K562 (cell line): ENCODE measurements at regions not wholly inside any gene's neighbourhood (a gene's known extent, or its start where the extent isn't known, plus 50 kb on each side); places are given as distances from the start of the nearest gene placed in this dataset.

ENCODE experiments used
- ATAC-seq: fragments of 200-7000 bp; cut with Tn5 transposase; 3 replicates; pipeline ENCODE4 v1.9.1; 2020; ENCODE audit warnings: moderate library complexity
- BruUV-seq: library from RNA; stranded (reverse); fragments of 400-500 nt; replicated peaks from 2 replicates; lab custom pipeline; 2021; lab: Mats Ljungman, UMichigan
- CTCF ChIA-PET: fragments of 300-600 bp; formaldehyde crosslinking; extraction: SDS; loops from one replicate; lab custom pipeline; 2021; ENCODE audit warnings: low intra/inter-chr PET ratio; lab: Yijun Ruan, JAX
- POLR2A ChIA-PET: fragments of 300-600, 350-650 bp; sonication (Branson Sonifier 250); formaldehyde crosslinking; extraction: SDS; loops from one replicate; lab custom pipeline; 2021; ENCODE audit warnings: antibody characterized with exemption, inconsistent platforms; lab: Yijun Ruan, JAX
- DNase-seq, 4 experiments: peaks; one replicate each; pipeline versions ENCODE4 v3.0.0 to v3.0.0-alpha.2; 2011 to 2018; ENCODE audit warnings: low spot score in 3 of 4, mixed read lengths in 3 of 4; ENCODE audit errors: extremely low read depth in 1 of 4
- FAIRE-seq: peaks from 2 replicates; lab custom pipeline; 2011; peaks lifted over from hg19 to GRCh38; lab: Jason Lieb, UNC
- H2AFZ ChIP-seq: 2 replicates; pipeline ENCODE4 v1.6.0; 2011; ENCODE audit warnings: low read depth, low read length, control low read depth, inconsistent platforms
- H3K27ac ChIP-seq: fragments of 200-600 bp; 3 replicates; pipeline ENCODE4 v1.8.0; 2011; ENCODE audit warnings: low read depth, mild to moderate bottlenecking, control low read depth, inconsistent platforms, low read length, moderate library complexity, mixed read lengths; ENCODE audit errors: extremely low read depth
- H3K27me3 ChIP-seq, 2 experiments: fragments of 300-600 bp in 1 of 2; 2 replicates in 1 of 2; 3 replicates in 1 of 2; pipeline versions ENCODE4 v1.6.0 to v1.8.0; 2011; ENCODE audit warnings: inconsistent platforms in 2 of 2, low read length in 2 of 2, mild to moderate bottlenecking in 1 of 2, mixed read lengths in 1 of 2, moderate library complexity in 1 of 2; ENCODE audit not compliant: control insufficient read depth in 2 of 2, insufficient read depth in 2 of 2
- H3K36me3 ChIP-seq: fragments of 300-600 bp; 3 replicates; pipeline ENCODE4 v1.8.0; 2011; ENCODE audit warnings: mild to moderate bottlenecking, low read length, inconsistent platforms; ENCODE audit not compliant: control insufficient read depth, insufficient read depth
- H3K4me1 ChIP-seq, 2 experiments: fragments of 200-600 bp in 1 of 2; replicated peaks in 1 of 2; 2 replicates in 1 of 2; 3 replicates in 1 of 2; pipeline versions ENCODE4 v1.5.1 to v1.8.0; 2011; ENCODE audit warnings: inconsistent platforms in 2 of 2, low read length in 2 of 2, mild to moderate bottlenecking in 1 of 2, mixed read lengths in 1 of 2, moderate library complexity in 1 of 2; ENCODE audit not compliant: control insufficient read depth in 2 of 2, insufficient read depth in 2 of 2
- H3K4me2 ChIP-seq: 2 replicates; pipeline ENCODE4 v1.6.1; 2011; ENCODE audit warnings: low read length, control low read depth, inconsistent platforms, mixed read lengths; ENCODE audit not compliant: insufficient read depth
- H3K4me3 ChIP-seq: fragments of 200-600 bp; sonication (generic), shearing (Covaris generic); 2 replicates; pipeline ENCODE4 v1.5.1; 2016; ENCODE audit warnings: control low read depth, inconsistent platforms
- H3K79me2 ChIP-seq: fragments of 200-600 bp; 3 replicates; pipeline ENCODE4 v1.8.0; 2011; ENCODE audit warnings: low read length, inconsistent platforms; ENCODE audit not compliant: control insufficient read depth, insufficient read depth
- H3K9ac ChIP-seq, 2 experiments: 2 replicates each; pipeline versions ENCODE4 v1.6.0 to v1.6.1; 2011; ENCODE audit warnings: low read depth in 2 of 2, low read length in 2 of 2, control low read depth in 1 of 2, inconsistent platforms in 1 of 2, mild to moderate bottlenecking in 1 of 2, mixed read lengths in 1 of 2; ENCODE audit not compliant: insufficient read depth in 1 of 2
- H3K9me1 ChIP-seq: one replicate; pipeline ENCODE4 v1.6.0; 2011; ENCODE audit warnings: inconsistent platforms, mild to moderate bottlenecking, low read length, moderate library complexity; ENCODE audit not compliant: control insufficient read depth, insufficient read depth
- H3K9me3 ChIP-seq: replicated peaks from 2 replicates; pipeline ENCODE4 v1.5.1; 2011; ENCODE audit warnings: low read depth, low read length, inconsistent platforms; ENCODE audit not compliant: control insufficient read depth, insufficient read depth
- H4K20me1 ChIP-seq: replicated peaks from 2 replicates; pipeline ENCODE4 v1.6.1; 2011; ENCODE audit warnings: low read length, inconsistent platforms, mixed read lengths; ENCODE audit not compliant: control insufficient read depth, insufficient read depth
- ELF2 ChIP-seq: fragments of 250-450 bp; sonication (Bioruptor Pico); IDR thresholded peaks from 2 replicates; pipeline ENCODE4 v1.5.0; 2021; ENCODE audit warnings: mild to moderate bottlenecking
- MYBL2 ChIP-seq, 2 experiments: fragments of 450-650 bp in 1 of 2; sonication (generic) in 1 of 2; formaldehyde crosslinking in 1 of 2; IDR thresholded peaks; 2 replicates each; pipeline versions ENCODE4 v1.6.1 to v1.8.1; 2017 to 2022; ENCODE audit warnings: borderline replicate concordance in 1 of 2, inconsistent platforms in 1 of 2, low read depth in 1 of 2, mild to moderate bottlenecking in 1 of 2, missing genetic modification reagents in 1 of 2, moderate library complexity in 1 of 2
- RFX7 ChIP-seq: fragments of 250-450 bp; sonication (Bioruptor Pico); IDR thresholded peaks from 2 replicates; pipeline ENCODE4 v1.5.1; 2021; ENCODE audit warnings: mild to moderate bottlenecking
- TEAD2 ChIP-seq: fragments of 450-650 bp; IDR thresholded peaks from 2 replicates; pipeline ENCODE4 v1.6.1; 2016; ENCODE audit warnings: missing genetic modification characterization, control low read depth, missing compliant biosample characterization
- ZNF165 ChIP-seq: fragments of 250-450 bp; sonication (Bioruptor Pico); IDR thresholded peaks from 2 replicates; pipeline ENCODE4 v1.4.0; 2020; ENCODE audit warnings: borderline replicate concordance
- WGBS: fragments of 100-300 bp; shearing (Covaris generic); methylation state at CpG from one replicate; pipeline ENCODE4 v1.1.6; 2016; ENCODE audit warnings: low coverage, mixed read lengths; ENCODE audit not compliant: insufficient coverage; ENCODE audit errors: missing lambda C conversion rate; 5-methylcytosine and 5-hydroxymethylcytosine counted together
- in situ Hi-C: fragments of 300-500 bp; cut with MboI; formaldehyde crosslinking; loops from 4 replicates; pipeline ENCODE4 v1.15.0; 2018; ENCODE audit warnings: inconsistent platforms, mixed read lengths
- intact Hi-C: fragments of 100-400 bp; cut with micrococcal nuclease; formaldehyde crosslinking; loops from 2 replicates; pipeline ENCODE4 v1.14.2; 2022
- TF ChIP-seq, protein P1 (sequence below): fragments of 250-450 bp; sonication (Bioruptor Pico); IDR thresholded peaks from 2 replicates; pipeline ENCODE4 v1.6.1; 2021; ENCODE audit warnings: mild to moderate bottlenecking
- TF ChIP-seq, protein P2 (sequence below): IDR thresholded peaks from 3 replicates; pipeline ENCODE4 v1.6.1; 2011; ENCODE audit warnings: borderline replicate concordance, mild to moderate bottlenecking, moderate library complexity; ENCODE audit not compliant: insufficient read length; ENCODE audit errors: extremely low read depth

DNA sequence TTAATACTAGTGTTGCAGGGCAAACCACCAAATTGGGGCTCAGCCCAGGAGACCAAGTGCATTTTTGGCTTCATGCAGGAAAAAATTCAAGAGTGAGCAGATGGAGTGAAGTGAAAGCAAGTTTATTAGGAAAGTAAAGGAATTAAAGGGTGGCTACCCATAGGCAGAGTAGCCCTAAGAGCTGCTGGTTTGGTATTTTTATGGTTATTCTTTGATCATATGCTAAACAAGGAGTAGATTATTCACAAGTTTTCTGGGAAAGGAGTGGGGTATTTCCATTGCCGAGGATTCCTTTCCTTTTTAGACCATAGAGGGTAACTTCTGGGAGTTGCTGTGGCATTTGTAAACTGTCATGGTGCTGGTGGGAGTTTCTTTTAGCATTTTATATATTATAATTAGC, 459.0 kb downstream of the KLF5 start:
- no peaks in the 10 kb centered on the region for H3K36me3 ChIP-seq
- no peaks in the 10 kb centered on the region for H3K79me2 ChIP-seq
- H3K9me3 ChIP-seq: no peaks in the 10 kb centered on the region
- FAIRE-seq (no peak), DNase-seq (no peak), ATAC-seq (no peak)
- H3K4me2 ChIP-seq: no peak overlapping the region
- POLR2A ChIA-PET: no interaction called here
- no peak overlapping the region for H2AFZ ChIP-seq
- peaks cover 0 to 2% of the 10 kb centered on the region in 2 experiments; a peak in 2 of 5 replicates for H3K27me3 ChIP-seq
- no peaks in the 10 kb centered on the region for H3K4me1 ChIP-seq
- BruUV-seq: no TSS peak
- H3K9ac ChIP-seq: no peak overlapping the region
- intact Hi-C loops (no loop called here), in situ Hi-C loops (no loop called here)
- no peak for TF ChIP-seq ZNF165 (CRISPR knock-in tag)
- TF ChIP-seq, protein P1, sequence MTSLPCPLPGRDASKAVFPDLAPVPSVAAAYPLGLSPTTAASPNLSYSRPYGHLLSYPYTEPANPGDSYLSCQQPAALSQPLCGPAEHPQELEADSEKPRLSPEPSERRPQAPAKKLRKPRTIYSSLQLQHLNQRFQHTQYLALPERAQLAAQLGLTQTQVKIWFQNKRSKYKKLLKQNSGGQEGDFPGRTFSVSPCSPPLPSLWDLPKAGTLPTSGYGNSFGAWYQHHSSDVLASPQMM (CRISPR knock-in tag): no peak
- TF ChIP-seq RFX7: no peak
- TF ChIP-seq TEAD2 (tag): no peak
- no peak for TF ChIP-seq MYBL2 (IDR thresholded peaks at IDR 0.05; ENCODE audit: low read depth)
- TF ChIP-seq MYBL2 (CRISPR knock-in tag; IDR thresholded peaks at IDR 0.05; ENCODE audit: borderline replicate concordance): no peak
- no peak for TF ChIP-seq ELF2 (CRISPR knock-in tag)
- TF ChIP-seq, protein P2, sequence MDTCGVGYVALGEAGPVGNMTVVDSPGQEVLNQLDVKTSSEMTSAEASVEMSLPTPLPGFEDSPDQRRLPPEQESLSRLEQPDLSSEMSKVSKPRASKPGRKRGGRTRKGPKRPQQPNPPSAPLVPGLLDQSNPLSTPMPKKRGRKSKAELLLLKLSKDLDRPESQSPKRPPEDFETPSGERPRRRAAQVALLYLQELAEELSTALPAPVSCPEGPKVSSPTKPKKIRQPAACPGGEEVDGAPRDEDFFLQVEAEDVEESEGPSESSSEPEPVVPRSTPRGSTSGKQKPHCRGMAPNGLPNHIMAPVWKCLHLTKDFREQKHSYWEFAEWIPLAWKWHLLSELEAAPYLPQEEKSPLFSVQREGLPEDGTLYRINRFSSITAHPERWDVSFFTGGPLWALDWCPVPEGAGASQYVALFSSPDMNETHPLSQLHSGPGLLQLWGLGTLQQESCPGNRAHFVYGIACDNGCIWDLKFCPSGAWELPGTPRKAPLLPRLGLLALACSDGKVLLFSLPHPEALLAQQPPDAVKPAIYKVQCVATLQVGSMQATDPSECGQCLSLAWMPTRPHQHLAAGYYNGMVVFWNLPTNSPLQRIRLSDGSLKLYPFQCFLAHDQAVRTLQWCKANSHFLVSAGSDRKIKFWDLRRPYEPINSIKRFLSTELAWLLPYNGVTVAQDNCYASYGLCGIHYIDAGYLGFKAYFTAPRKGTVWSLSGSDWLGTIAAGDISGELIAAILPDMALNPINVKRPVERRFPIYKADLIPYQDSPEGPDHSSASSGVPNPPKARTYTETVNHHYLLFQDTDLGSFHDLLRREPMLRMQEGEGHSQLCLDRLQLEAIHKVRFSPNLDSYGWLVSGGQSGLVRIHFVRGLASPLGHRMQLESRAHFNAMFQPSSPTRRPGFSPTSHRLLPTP: no peak
- no peak overlapping the region for H3K27ac ChIP-seq
- 0% methylated on average over 1 of the region's 1 CpG for WGBS
- H3K9me1 ChIP-seq: no peaks in the 10 kb centered on the region
- CTCF ChIA-PET: no interaction called here
- no peak overlapping the region for H3K4me3 ChIP-seq
- no peaks in the 10 kb centered on the region for H4K20me1 ChIP-seq
